SK-N-SH treated with all-trans-retinoic acid at 6 μM for 48 hours (cell line): ENCODE measurements at regions not wholly inside any gene's neighbourhood (a gene's known extent, or its start where the extent isn't known, plus 50 kb on each side); places are given as distances from the start of the nearest gene placed in this dataset.

Experiments used
- ARNTL ChIP-seq: fragments of 450-650 bp; formaldehyde crosslinking; IDR thresholded peaks from 2 replicates; pipeline ENCODE4 v1.5.0; 2020; ENCODE audit warnings: low read depth, mild to moderate bottlenecking, moderate library complexity, borderline replicate concordance
- BACH2 ChIP-seq: fragments of 250-450 bp; sonication (Bioruptor Pico); IDR thresholded peaks from 2 replicates; pipeline ENCODE4 v1.9.0; 2021; ENCODE audit warnings: mild to moderate bottlenecking, borderline replicate concordance
- GLIS3 ChIP-seq: fragments of 250-450 bp; sonication (Bioruptor Pico); IDR thresholded peaks from 2 replicates; pipeline ENCODE4 v1.5.0; 2020; ENCODE audit warnings: mild to moderate bottlenecking, moderate library complexity
- OSR1 ChIP-seq: fragments of 250-450 bp; sonication (Bioruptor Pico); IDR thresholded peaks from 2 replicates; pipeline ENCODE4 v1.8.0; 2022; ENCODE audit warnings: moderate library complexity, mild to moderate bottlenecking, inconsistent platforms
- RARB ChIP-seq: fragments of 250-450 bp; sonication (Bioruptor Pico); IDR thresholded peaks from 2 replicates; pipeline ENCODE4 v1.8.0; 2021; ENCODE audit warnings: mild to moderate bottlenecking, moderate library complexity
- SNAI2 ChIP-seq: fragments of 250-450 bp; sonication (Bioruptor Pico); IDR thresholded peaks from 2 replicates; pipeline ENCODE4 v1.5.0; 2020; ENCODE audit warnings: mild to moderate bottlenecking, moderate library complexity
- TCF4 ChIP-seq: fragments of 250-450 bp; sonication (Bioruptor Pico); IDR thresholded peaks from 2 replicates; pipeline ENCODE4 v1.8.0; 2021; ENCODE audit warnings: mild to moderate bottlenecking, moderate library complexity, borderline replicate concordance
- ZC3H10 ChIP-seq: fragments of 250-450 bp; sonication (Bioruptor Pico); IDR thresholded peaks from 2 replicates; pipeline ENCODE4 v1.5.1; 2021; ENCODE audit warnings: mild to moderate bottlenecking, moderate library complexity
- ZFP3 ChIP-seq: fragments of 250-450 bp; sonication (Bioruptor Pico); IDR thresholded peaks from 2 replicates; pipeline ENCODE4 v1.5.0; 2020; ENCODE audit warnings: mild to moderate bottlenecking, moderate library complexity
- ZFP30 ChIP-seq: fragments of 450-650 bp; formaldehyde crosslinking; IDR thresholded peaks from 2 replicates; pipeline ENCODE4 v1.5.0; 2022; ENCODE audit warnings: mild to moderate bottlenecking, moderate library complexity
- ZNF565 ChIP-seq: fragments of 450-650 bp; formaldehyde crosslinking; conservative IDR thresholded peaks from 2 replicates; pipeline ENCODE4 v1.5.0; 2020; ENCODE audit warnings: low read depth, mild to moderate bottlenecking, moderate library complexity
- ZNF70 ChIP-seq: fragments of 450-650 bp; formaldehyde crosslinking; IDR thresholded peaks from 2 replicates; pipeline ENCODE4 v1.5.0; 2020; ENCODE audit warnings: mild to moderate bottlenecking, moderate library complexity
- TF ChIP-seq, protein P1 (sequence below): fragments of 250-450 bp; sonication (Bioruptor Pico); IDR thresholded peaks from 2 replicates; pipeline ENCODE4 v1.8.0; 2020; ENCODE audit warnings: mild to moderate bottlenecking, moderate library complexity, borderline replicate concordance
- TF ChIP-seq, protein P2 (sequence below): fragments of 250-450 bp; sonication (Bioruptor Pico); IDR thresholded peaks from 2 replicates; pipeline ENCODE4 v1.5.1; 2020; ENCODE audit warnings: low read depth, mild to moderate bottlenecking, moderate library complexity

DNA sequence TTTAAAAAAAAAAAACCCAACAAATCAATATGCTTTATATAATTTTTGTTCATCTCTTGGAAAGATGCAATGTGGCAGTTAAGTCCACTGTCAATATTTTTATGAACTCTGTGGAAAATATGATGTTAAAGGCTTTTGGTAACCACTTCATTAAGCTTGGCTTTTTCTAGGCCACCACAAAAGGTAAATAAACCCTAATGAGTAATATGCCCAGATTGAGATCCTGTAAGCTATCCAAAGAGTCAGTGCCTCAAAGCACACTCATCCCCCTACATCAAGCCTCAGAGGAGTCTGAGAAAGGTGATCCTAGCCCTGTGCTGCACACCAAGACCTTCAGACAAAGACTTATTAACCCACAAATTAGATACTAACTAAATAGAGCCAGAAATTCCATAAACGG, 121.1 kb downstream of the CDC5L start:
- TF ChIP-seq, protein P1, sequence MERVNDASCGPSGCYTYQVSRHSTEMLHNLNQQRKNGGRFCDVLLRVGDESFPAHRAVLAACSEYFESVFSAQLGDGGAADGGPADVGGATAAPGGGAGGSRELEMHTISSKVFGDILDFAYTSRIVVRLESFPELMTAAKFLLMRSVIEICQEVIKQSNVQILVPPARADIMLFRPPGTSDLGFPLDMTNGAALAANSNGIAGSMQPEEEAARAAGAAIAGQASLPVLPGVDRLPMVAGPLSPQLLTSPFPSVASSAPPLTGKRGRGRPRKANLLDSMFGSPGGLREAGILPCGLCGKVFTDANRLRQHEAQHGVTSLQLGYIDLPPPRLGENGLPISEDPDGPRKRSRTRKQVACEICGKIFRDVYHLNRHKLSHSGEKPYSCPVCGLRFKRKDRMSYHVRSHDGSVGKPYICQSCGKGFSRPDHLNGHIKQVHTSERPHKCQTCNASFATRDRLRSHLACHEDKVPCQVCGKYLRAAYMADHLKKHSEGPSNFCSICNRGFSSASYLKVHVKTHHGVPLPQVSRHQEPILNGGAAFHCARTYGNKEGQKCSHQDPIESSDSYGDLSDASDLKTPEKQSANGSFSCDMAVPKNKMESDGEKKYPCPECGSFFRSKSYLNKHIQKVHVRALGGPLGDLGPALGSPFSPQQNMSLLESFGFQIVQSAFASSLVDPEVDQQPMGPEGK (CRISPR knock-in tag): no peak
- TF ChIP-seq ZNF70 (CRISPR knock-in tag) (no peak), ZNF565 (CRISPR knock-in tag) (no peak), BACH2 (CRISPR knock-in tag) (no peak), RARB (CRISPR knock-in tag) (no peak), GLIS3 (no peak), OSR1 (CRISPR knock-in tag) (no peak), ZFP3 (CRISPR knock-in tag) (no peak), ARNTL (no peak), TCF4 (CRISPR knock-in tag) (no peak), SNAI2 (CRISPR knock-in tag) (no peak), ZC3H10 (no peak), ZFP30 (CRISPR knock-in tag) (no peak)
- TF ChIP-seq, protein P2, sequence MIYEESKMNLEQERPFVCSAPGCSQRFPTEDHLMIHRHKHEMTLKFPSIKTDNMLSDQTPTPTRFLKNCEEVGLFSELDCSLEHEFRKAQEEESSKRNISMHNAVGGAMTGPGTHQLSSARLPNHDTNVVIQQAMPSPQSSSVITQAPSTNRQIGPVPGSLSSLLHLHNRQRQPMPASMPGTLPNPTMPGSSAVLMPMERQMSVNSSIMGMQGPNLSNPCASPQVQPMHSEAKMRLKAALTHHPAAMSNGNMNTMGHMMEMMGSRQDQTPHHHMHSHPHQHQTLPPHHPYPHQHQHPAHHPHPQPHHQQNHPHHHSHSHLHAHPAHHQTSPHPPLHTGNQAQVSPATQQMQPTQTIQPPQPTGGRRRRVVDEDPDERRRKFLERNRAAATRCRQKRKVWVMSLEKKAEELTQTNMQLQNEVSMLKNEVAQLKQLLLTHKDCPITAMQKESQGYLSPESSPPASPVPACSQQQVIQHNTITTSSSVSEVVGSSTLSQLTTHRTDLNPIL: no peak
